GM18951 (cell line): ENCODE measurements at regions not wholly inside any gene's neighbourhood (a gene's known extent, or its start where the extent isn't known, plus 50 kb on each side); places are given as distances from the start of the nearest gene placed in this dataset.

Experiments used
- POLR2A ChIP-seq: IDR thresholded peaks from 4 replicates; pipeline ENCODE4 v1.6.1; 2011; ENCODE audit warnings: mild to moderate bottlenecking; ENCODE audit not compliant: insufficient read length, insufficient read depth; ENCODE audit errors: extremely low read depth
- in situ Hi-C: fragments of 300-500 bp; cut with MboI; formaldehyde crosslinking; loops from one replicate; pipeline ENCODE4 v1.12.0; 2022; ENCODE audit warnings: low sequenced_read_pairs, mixed read lengths, inconsistent platforms; ENCODE audit not compliant: unreplicated experiment

- in situ Hi-C loops = no loop called here
- no peak for TF ChIP-seq POLR2A
These were observed 139.9 kb upstream of the ZIC3 start for GRCh38 chrX:137425986-137426385.

- in situ Hi-C loops = no loop called here
- TF ChIP-seq POLR2A = no peak
These were observed 140.5 kb upstream of the ZIC3 start for GRCh38 chrX:137425273-137425902.

DNA sequence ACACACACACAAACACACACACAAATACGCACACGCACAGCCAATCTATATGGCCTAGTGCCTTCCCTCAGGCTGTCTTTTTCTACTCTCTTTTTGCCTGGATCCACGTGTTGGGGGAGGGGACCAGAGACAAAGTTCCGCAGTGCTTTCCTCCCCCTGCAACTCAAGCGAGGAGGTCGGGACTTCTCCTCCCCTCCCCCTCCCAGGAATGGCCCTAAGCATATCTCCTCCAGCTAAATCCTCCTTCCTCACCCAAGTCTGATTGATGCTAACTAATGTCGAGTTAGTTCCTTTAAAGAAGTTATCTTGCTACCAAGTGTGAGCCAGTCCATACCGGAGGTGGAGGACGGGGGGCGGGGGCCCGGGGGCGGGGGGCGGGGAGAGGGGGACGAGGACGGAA lies 141.2 kb upstream of the ZIC3 start:
- in situ Hi-C loops = no loop called here
- no peak for TF ChIP-seq POLR2A

DNA sequence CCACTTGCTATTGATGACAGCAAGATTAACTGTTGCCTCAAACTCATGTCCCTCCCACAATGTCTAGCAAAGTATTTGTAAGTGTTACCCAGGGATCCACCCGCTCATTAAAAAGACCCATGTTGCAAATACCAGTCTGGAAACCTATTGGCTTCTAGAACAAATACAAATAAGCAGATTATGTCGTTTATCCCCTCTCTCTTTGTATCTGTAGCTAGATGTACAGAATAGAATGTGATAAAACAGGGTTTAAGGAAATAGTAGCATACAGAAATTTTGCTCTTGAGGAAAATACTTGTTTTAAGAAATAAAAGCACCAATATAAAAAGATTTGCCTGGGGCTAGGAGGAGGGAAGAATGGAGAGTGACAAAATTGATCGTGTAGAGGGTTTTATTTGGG lies 142.7 kb upstream of the ZIC3 start:
- no peak for TF ChIP-seq POLR2A
- in situ Hi-C loops = no loop called here

DNA sequence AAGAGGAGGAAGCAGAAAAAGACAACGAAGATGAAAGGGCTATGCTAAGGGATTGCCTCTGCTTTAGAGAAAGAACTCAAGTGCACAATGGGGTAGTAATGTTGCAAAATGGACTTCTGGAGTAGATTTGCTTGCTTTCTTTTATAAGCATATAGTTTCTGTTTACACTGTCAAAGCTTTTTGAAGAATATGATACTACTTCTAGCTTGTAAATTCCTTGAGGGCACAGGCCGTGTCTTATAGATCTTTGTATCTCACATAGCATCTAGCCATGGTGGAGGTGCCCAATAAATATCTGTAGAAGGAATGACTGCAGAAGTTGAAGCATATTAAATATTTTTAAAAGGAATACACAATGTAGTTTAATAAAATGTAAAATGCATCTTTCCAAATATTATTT lies 147.8 kb upstream of the ZIC3 start:
- in situ Hi-C loops = no loop called here
- no peak for TF ChIP-seq POLR2A

GRCh38 chrX:137413190-137413589 lies 152.7 kb upstream of the ZIC3 start:
- in situ Hi-C loops = no loop called here
- TF ChIP-seq POLR2A = no peak

DNA sequence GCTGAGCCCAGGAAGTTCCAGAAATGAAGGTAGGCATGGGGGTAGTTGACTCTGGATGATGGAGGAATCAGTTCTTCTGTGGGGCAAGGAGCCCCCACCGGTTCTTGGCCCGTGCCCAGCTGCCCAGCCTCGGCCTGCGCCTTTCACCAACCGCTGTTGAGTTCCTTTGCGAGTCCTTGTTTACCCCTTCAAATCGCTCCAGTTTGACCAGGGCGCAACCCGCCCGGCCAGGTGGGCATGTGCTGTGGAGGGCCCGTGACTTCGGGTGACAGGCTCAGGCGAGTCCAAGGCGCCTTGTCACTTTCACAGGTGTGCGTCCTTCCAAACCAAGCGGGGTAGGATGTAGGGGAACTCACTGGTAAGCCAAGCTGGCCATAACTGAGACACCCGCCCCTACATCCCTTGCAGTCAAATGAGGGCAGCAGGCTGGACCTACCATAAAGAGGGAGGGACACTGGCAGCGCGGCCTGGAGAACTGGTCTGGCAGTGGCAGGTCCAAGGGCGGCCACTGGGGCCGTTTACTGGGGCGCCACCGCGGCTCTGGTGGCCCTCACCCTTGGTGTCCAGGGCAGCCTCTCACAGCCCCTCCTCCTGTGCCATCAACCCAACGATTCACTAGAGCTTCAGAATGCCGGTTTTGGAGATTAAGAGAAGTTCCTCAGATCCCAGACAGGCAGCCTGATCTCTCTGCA lies 160.3 kb upstream of the ZIC3 start:
- TF ChIP-seq POLR2A = no peak
- in situ Hi-C loops = no loop called here

GRCh38 chrX:137401092-137401491 lies 164.8 kb upstream of the ZIC3 start:
- in situ Hi-C loops = no loop called here
- no peak for TF ChIP-seq POLR2A

- TF ChIP-seq POLR2A = no peak
- in situ Hi-C loops = no loop called here
These were observed 178.3 kb upstream of the ZIC3 start for GRCh38 chrX:137387646-137388045.

- TF ChIP-seq POLR2A = no peak
- in situ Hi-C loops = no loop called here
These were observed 199.8 kb upstream of the ZIC3 start for GRCh38 chrX:137366018-137366633.

DNA sequence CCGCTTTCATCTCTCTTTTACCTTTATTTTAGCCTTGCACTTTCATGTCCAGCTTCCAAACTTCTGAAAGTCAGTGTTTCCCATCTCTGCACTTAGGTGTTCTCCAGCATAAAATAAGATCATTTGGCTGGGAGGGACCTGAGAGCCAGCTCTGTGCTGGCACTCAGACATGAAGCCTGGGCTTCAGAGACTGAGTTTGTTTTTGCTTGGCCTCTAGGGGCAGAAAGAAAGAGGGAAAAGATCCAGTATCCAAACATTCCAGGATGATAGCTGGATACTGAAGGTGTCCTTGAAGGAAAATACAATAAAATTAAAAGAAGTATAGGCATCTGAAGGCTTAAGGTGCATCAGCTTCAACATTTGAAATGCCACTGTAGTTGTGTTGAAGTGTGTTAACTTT lies 202.4 kb upstream of the ZIC3 start:
- no peak for TF ChIP-seq POLR2A
- in situ Hi-C loops = no loop called here

DNA sequence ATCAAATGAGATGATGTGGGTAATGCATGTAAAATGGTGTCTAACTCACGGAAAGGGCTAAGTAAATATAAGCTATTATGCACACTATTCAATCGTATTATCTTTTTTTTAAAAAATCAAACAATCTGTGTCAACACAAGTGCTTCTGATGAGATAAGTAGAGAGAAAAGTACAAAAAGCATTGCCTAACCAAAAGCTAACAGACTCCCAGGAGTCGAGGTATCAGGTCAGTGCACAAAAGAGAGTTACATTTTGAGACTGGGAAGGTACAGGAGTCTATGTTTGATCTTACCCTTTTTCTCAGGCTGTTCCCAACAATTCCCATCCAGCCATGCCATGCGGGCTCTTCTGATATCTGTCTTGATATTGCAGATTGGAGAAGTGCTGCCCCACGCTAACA lies 203.3 kb upstream of the ZIC3 start:
- in situ Hi-C loops = no loop called here
- TF ChIP-seq POLR2A = no peak

- in situ Hi-C loops = no loop called here
- TF ChIP-seq POLR2A = no peak
These were observed 211.1 kb upstream of the ZIC3 start for GRCh38 chrX:137354851-137355250.

DNA sequence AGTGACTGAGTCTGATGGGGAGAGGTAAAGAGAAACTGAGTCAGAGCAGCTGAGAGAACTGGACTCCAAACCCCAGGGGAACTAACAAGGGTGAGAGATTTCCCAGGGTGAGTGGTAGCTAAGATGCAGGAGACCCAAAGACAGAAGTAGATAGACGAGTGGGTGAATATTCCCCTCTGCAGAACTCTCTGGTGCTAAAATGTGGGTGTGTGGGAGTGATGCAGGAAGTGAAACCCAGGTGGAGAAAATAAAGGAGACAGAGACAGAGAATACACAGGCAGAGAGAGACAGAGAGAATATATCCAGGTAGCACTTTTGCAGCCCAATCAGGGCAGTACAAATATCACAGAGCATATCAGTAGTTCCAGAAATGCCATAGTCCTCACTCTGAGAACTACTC lies 212.5 kb upstream of the ZIC3 start:
- in situ Hi-C loops = no loop called here

More for the DNA sequence above, 212.5 kb upstream of the ZIC3 start:
- TF ChIP-seq POLR2A = no peak
